Anterior cingulate cortex (tissue), 58 donors: ENCODE measurements at regions not wholly inside any gene's neighbourhood (a gene's known extent, or its start where the extent isn't known, plus 50 kb on each side); places are given as distances from the start of the nearest gene placed in this dataset.
"Not testable (repeated sequence)": the region's sequence is repeated elsewhere in the genome, so short reads cannot be mapped to it uniquely, and the experiment has no call there.

Experiments used
- DNase-seq, 58 donors: peaks; one replicate each; lab custom pipeline; 2025; lab: John Stamatoyannopoulos, UW

- DNase-seq: peak in 1 of 58 donors; percentile 2
Observed at GRCh38 chr11:81368192-81368591, 1365.5 kb downstream of the FAM181B start.

GRCh38 chr11:81365496-81365895 is 1368.2 kb downstream of the FAM181B start:
- DNase-seq: no peak

- DNase-seq: no peak
Observed at GRCh38 chr11:81359476-81359875, 1374.2 kb downstream of the FAM181B start.

GRCh38 chr11:81345609-81346008 is 1388.1 kb downstream of the FAM181B start:
- no peak for DNase-seq

- DNase-seq: no peak
Observed at GRCh38 chr11:81342966-81343365, 1390.7 kb downstream of the FAM181B start.

- DNase-seq: no peak
Observed at GRCh38 chr11:81340225-81340624, 1393.4 kb downstream of the FAM181B start.

- no peak for DNase-seq
Observed at GRCh38 chr11:81339521-81339920, 1394.1 kb downstream of the FAM181B start.

- no peak for DNase-seq
Observed at GRCh38 chr11:81337756-81338155, 1395.9 kb downstream of the FAM181B start.

GRCh38 chr11:81332276-81332675 is 1401.4 kb downstream of the FAM181B start:
- DNase-seq: no peak

- DNase-seq: no peak
Observed at GRCh38 chr11:81331611-81332235, 1401.9 kb downstream of the FAM181B start.

- no peak for DNase-seq
Observed at GRCh38 chr11:81331088-81331487, 1402.6 kb downstream of the FAM181B start.

- no peak for DNase-seq
Observed at GRCh38 chr11:81303038-81303664, 1430.5 kb downstream of the FAM181B start.

GRCh38 chr11:81301166-81301830 is 1432.4 kb downstream of the FAM181B start:
- no peak for DNase-seq

- no peak for DNase-seq
Observed at GRCh38 chr11:81286959-81287358, 1446.7 kb downstream of the FAM181B start.

- DNase-seq: no peak
Observed at GRCh38 chr11:81286550-81286949, 1447.1 kb downstream of the FAM181B start.

- DNase-seq: not testable (repeated sequence)
Observed at GRCh38 chr11:81280228-81280627, 1453.4 kb downstream of the FAM181B start.

- no peak for DNase-seq
Observed at GRCh38 chr11:81278991-81279390, 1454.7 kb downstream of the FAM181B start.

- DNase-seq: no peak
Observed at GRCh38 chr11:81270686-81271085, 1463.0 kb downstream of the FAM181B start.

GRCh38 chr11:81267246-81267645 is 1466.4 kb downstream of the FAM181B start:
- DNase-seq: no peak

GRCh38 chr11:81259471-81259870 is 1474.2 kb downstream of the FAM181B start:
- no peak for DNase-seq

GRCh38 chr11:81255895-81256294 is 1477.8 kb downstream of the FAM181B start:
- DNase-seq: no peak

GRCh38 chr11:81253244-81253643 is 1480.4 kb downstream of the FAM181B start:
- no peak for DNase-seq
